GM18517 (cell line): ENCODE measurements at regions not wholly inside any gene's neighbourhood (a gene's known extent, or its start where the extent isn't known, plus 50 kb on each side); places are given as distances from the start of the nearest gene placed in this dataset.

Source experiments
- ATAC-seq: cut with Tn5 transposase; IDR thresholded peaks from one replicate; pipeline ENCODE4 v1.9.1; 2021; ENCODE audit warnings: mild to moderate bottlenecking, moderate library complexity; ENCODE audit not compliant: unreplicated experiment

GRCh38 chr16:85173981-85174751, 61.9 kb upstream of the CIBAR2 start:
- ATAC-seq, result no peak

- ATAC-seq, result no peak
These were observed 62.8 kb upstream of the CIBAR2 start for GRCh38 chr16:85174871-85175723.

- ATAC-seq, result no peak
These were observed 63.5 kb upstream of the CIBAR2 start for GRCh38 chr16:85175724-85176233.

- no peak for ATAC-seq
These were observed 64.5 kb upstream of the CIBAR2 start for GRCh38 chr16:85176541-85177447.

- ATAC-seq, result no peak
These were observed 65.2 kb upstream of the CIBAR2 start for GRCh38 chr16:85177448-85177846.

- ATAC-seq, result no peak
These were observed 65.8 kb upstream of the CIBAR2 start for GRCh38 chr16:85178006-85178591.

GRCh38 chr16:85178596-85178995, 66.3 kb upstream of the CIBAR2 start:
- ATAC-seq, result no peak

GRCh38 chr16:85179344-85180046, 67.2 kb upstream of the CIBAR2 start:
- ATAC-seq, result no peak

GRCh38 chr16:85180047-85180826, 68.0 kb upstream of the CIBAR2 start:
- ATAC-seq, result no peak

GRCh38 chr16:85180827-85181738, 68.8 kb upstream of the CIBAR2 start:
- no peak for ATAC-seq

GRCh38 chr16:85181739-85182129, 69.5 kb upstream of the CIBAR2 start:
- no peak for ATAC-seq

- no peak for ATAC-seq
These were observed 70.0 kb upstream of the CIBAR2 start for GRCh38 chr16:85182286-85182685.

GRCh38 chr16:85182774-85183173, 70.5 kb upstream of the CIBAR2 start:
- no peak for ATAC-seq

- no peak for ATAC-seq
These were observed 71.3 kb upstream of the CIBAR2 start for GRCh38 chr16:85183564-85183963.

GRCh38 chr16:85184404-85184803, 72.1 kb upstream of the CIBAR2 start:
- no peak for ATAC-seq

- ATAC-seq, result no peak
These were observed 73.2 kb upstream of the CIBAR2 start for GRCh38 chr16:85185303-85186100.

- ATAC-seq, result no peak
These were observed 74.7 kb upstream of the CIBAR2 start for GRCh38 chr16:85187002-85187401.
